HCT116 (cell line): ENCODE measurements at regions not wholly inside any gene's neighbourhood (a gene's known extent, or its start where the extent isn't known, plus 50 kb on each side); places are given as distances from the start of the nearest gene placed in this dataset.

Source experiments
- ATF3 ChIP-seq: IDR thresholded peaks from 2 replicates; pipeline ENCODE4 v1.6.1; 2012
- CEBPB ChIP-seq: IDR thresholded peaks from 2 replicates; pipeline ENCODE4 v1.6.1; 2012; ENCODE audit warnings: low read depth
- CTCF ChIP-seq, 3 experiments: fragments of 200-600 bp in 1 of 3; sonication (generic) in 1 of 3; IDR thresholded peaks in 2 of 3; conservative IDR thresholded peaks in 1 of 3; 2 replicates each; pipeline ENCODE4 v1.5.1; 2012 to 2017; ENCODE audit warnings: low read depth in 2 of 3, low read length in 2 of 3, antibody characterized with exemption in 1 of 3, borderline replicate concordance in 1 of 3, control low read depth in 1 of 3, mild to moderate bottlenecking in 1 of 3, mixed read lengths in 1 of 3, mixed run types in 1 of 3, moderate library complexity in 1 of 3; ENCODE audit not compliant: insufficient read depth in 1 of 3
- EZH2 ChIP-seq: fragments of 200-600 bp; sonication (generic); IDR thresholded peaks from 2 replicates; pipeline ENCODE4 v1.6.1; 2017; ENCODE audit warnings: antibody characterized with exemption, mixed run types
- EZH2phosphoT487 ChIP-seq: fragments of 200-600 bp; IDR thresholded peaks from 2 replicates; pipeline ENCODE4 v1.6.1; 2018; ENCODE audit warnings: antibody characterized with exemption, borderline replicate concordance
- JUND ChIP-seq: IDR thresholded peaks from 2 replicates; pipeline ENCODE4 v1.6.1; 2012
- MAX ChIP-seq: IDR thresholded peaks from 2 replicates; pipeline ENCODE4 v1.6.1; 2012
- POLR2A ChIP-seq: IDR thresholded peaks from 2 replicates; pipeline ENCODE4 v1.7.0; 2011; ENCODE audit warnings: borderline replicate concordance; ENCODE audit not compliant: insufficient read depth, insufficient read length; ENCODE audit errors: extremely low read depth
- POLR2AphosphoS5 ChIP-seq: IDR thresholded peaks from 2 replicates; pipeline ENCODE4 v1.6.1; 2011; ENCODE audit warnings: mild to moderate bottlenecking, low read depth, low read length, moderate library complexity
- RAD21 ChIP-seq: IDR thresholded peaks from 2 replicates; pipeline ENCODE4 v1.6.1; 2012; ENCODE audit warnings: low read depth, mild to moderate bottlenecking
- REST ChIP-seq: IDR thresholded peaks from 2 replicates; pipeline ENCODE4 v1.6.1; 2012; ENCODE audit warnings: low read depth
- SRF ChIP-seq: IDR thresholded peaks from 2 replicates; pipeline ENCODE4 v1.6.1; 2012; ENCODE audit warnings: low read depth
- TCF7L2 ChIP-seq: IDR thresholded peaks from 2 replicates; pipeline ENCODE4 v1.7.0; 2011; ENCODE audit warnings: borderline replicate concordance, inconsistent platforms; ENCODE audit not compliant: insufficient read depth, insufficient read length; ENCODE audit errors: extremely low read depth

- TF ChIP-seq CTCF (IDR thresholded peaks at IDR 0.05 in 2 of 3, conservative IDR thresholded peaks at IDR 0.05 in 1 of 3; ENCODE audit: borderline replicate concordance in 1 of 3, insufficient read depth in 1 of 3, low read depth in 2 of 3, low read length in 2 of 3) (no peak), REST (no peak), POLR2A (no peak), EZH2 (no peak), ATF3 (no peak), SRF (no peak), MAX (no peak), POLR2AphosphoS5 (no peak), CEBPB (no peak), JUND (no peak), EZH2phosphoT487 (no peak), RAD21 (no peak), TCF7L2 (no peak)
These were observed 170.1 kb upstream of the ADCY2 start for GRCh38 chr5:7225826-7226225.
